Left lung (tissue), 4 donors: ENCODE measurements at regions not wholly inside any gene's neighbourhood (a gene's known extent, or its start where the extent isn't known, plus 50 kb on each side); places are given as distances from the start of the nearest gene placed in this dataset.

ENCODE experiments used
- ATAC-seq: fragments of 200-7000 bp; cut with Tn5 transposase; one replicate; pipeline ENCODE4 v1.9.1; 2020; ENCODE audit warnings: moderate library complexity
- DNase-seq, 4 donors: peaks; one replicate each; pipeline ENCODE4 v3.0.0-alpha.2; 2013 to 2020
- H3K27ac ChIP-seq, 2 donors: fragments of 200-600 bp; sonication (generic) in 1 of 2; one replicate each; pipeline versions ENCODE4 v1.5.0 to v1.8.0; 2020 to 2021
- H3K27me3 ChIP-seq, 2 donors: fragments of 200-600 bp; sonication (generic) in 1 of 2; one replicate each; pipeline versions ENCODE4 v1.5.0 to v1.8.0; 2020 to 2021
- H3K36me3 ChIP-seq, 2 donors: fragments of 200-600 bp; sonication (generic) in 1 of 2; one replicate each; pipeline versions ENCODE4 v1.5.0 to v1.8.0; 2020 to 2021
- H3K4me1 ChIP-seq, 2 donors: fragments of 200-600 bp; one replicate each; pipeline ENCODE4 v1.8.0; 2021
- H3K4me3 ChIP-seq, 2 donors: fragments of 200-600 bp; sonication (generic) in 1 of 2; one replicate each; pipeline versions ENCODE4 v1.5.0 to v1.8.0; 2020 to 2021; ENCODE audit warnings: mild to moderate bottlenecking in 1 of 2
- H3K9me3 ChIP-seq, 2 donors: fragments of 200-600 bp; sonication (generic) in 1 of 2; one replicate each; pipeline versions ENCODE4 v1.5.0 to v1.8.0; 2020 to 2021
- intact Hi-C, 2 donors: fragments of 100-400 bp; cut with DNase I; formaldehyde crosslinking; loops; one replicate each; pipeline versions ENCODE4 v1.11.2 to v1.14.2; 2022
- TF ChIP-seq, protein P1 (sequence below), 2 donors: fragments of 200-600 bp; sonication (generic) in 1 of 2; IDR thresholded peaks; one replicate each; pipeline versions ENCODE4 v1.5.0 to v1.8.0; 2021; ENCODE audit warnings: antibody characterized with exemption in 2 of 2
- donor health status: DM: no; HTN: yes; CAD: no.
- donor health status: DM: no; HTN: no; CAD: no.

DNA sequence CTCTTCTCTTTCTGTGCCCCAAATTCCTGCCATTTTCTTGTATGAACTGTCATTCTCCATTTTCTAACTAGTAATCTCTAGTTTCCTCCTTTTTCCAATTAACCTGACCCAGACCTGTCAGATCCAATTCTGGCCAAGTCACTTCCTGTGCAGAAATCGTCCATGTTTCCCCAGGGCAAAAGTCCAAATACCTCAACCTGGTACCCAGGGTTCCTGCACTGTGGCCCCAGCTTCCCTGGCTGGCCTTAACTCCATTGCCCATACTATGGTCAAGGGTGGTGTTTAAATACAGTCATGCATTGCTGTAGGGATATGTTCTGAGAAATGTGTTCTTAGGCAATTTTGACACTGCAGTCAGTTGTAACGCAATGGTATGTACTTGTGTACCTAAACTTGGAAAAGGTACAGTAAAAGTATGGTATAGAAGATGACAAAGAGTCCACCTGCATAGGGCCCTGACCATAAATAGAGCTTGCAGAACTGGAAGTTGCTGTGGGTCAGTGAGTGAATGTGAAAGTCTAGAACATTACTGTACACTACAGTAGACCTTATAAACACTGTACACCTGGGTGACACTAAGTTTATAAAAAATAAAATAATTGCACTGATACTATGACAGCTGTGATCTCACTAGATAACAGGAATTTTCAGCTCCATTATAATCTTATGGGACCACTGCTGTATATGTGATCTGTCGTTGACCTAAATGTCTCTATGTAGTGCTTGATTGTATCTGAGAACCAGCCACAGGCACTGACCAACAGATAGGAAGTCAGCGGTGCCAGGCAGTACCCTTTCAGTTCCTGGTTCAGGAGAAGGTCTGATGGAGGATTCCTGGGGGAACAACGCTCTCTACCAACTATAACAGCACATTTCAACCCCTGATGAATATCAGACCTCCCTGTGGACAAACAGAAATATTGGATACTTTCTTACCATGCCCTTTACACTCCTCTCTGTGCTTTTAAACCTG lies 336.1 kb upstream of the PROK2 start:
- H3K4me1 ChIP-seq = no peaks in the 10 kb centered on the region
- TF ChIP-seq, protein P1, sequence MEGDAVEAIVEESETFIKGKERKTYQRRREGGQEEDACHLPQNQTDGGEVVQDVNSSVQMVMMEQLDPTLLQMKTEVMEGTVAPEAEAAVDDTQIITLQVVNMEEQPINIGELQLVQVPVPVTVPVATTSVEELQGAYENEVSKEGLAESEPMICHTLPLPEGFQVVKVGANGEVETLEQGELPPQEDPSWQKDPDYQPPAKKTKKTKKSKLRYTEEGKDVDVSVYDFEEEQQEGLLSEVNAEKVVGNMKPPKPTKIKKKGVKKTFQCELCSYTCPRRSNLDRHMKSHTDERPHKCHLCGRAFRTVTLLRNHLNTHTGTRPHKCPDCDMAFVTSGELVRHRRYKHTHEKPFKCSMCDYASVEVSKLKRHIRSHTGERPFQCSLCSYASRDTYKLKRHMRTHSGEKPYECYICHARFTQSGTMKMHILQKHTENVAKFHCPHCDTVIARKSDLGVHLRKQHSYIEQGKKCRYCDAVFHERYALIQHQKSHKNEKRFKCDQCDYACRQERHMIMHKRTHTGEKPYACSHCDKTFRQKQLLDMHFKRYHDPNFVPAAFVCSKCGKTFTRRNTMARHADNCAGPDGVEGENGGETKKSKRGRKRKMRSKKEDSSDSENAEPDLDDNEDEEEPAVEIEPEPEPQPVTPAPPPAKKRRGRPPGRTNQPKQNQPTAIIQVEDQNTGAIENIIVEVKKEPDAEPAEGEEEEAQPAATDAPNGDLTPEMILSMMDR (IDR thresholded peaks at IDR 0.05) = no peak
- intact Hi-C loops = no loop called here
- no peaks in the 10 kb centered on the region for H3K36me3 ChIP-seq
- H3K9me3 ChIP-seq = no peaks in the 10 kb centered on the region
- DNase-seq = no peak
- no peak overlapping the region for H3K4me3 ChIP-seq
- ATAC-seq = peak; percentile 17
- no peak overlapping the region for H3K27ac ChIP-seq
- H3K27me3 ChIP-seq = no peaks in the 10 kb centered on the region

GRCh38 chr3:72120039-72120438 lies 335.1 kb upstream of the PROK2 start:
- intact Hi-C loops = no loop called here

DNA sequence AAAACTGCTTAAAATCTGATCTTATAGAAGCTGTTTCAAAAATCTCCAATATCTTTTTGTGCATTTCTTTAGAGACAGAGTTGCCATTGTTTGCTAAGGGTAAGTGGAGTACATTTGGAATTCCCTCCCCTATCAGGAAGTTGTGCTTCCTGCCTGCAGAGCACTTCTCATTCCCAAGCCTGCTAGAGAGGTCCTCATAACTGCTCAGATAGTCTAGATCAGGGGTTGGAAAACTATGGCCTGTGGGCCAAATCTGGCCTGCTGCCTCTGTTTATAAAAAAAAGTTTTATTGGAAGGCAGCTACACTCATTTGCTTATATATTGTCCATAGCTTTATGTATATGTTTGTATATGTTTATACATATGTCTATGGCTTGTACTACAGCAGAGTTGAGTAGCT lies 333.7 kb upstream of the PROK2 start:
- Histone ChIP-seq H3K9me3 (no peaks in the 10 kb centered on the region), H3K4me3 (no peak overlapping the region), H3K4me1 (no peaks in the 10 kb centered on the region), H3K27ac (no peak overlapping the region), H3K36me3 (no peaks in the 10 kb centered on the region), H3K27me3 (no peaks in the 10 kb centered on the region)
- ATAC-seq (peak; percentile 63), DNase-seq (no peak)
- TF ChIP-seq, protein P1 (IDR thresholded peaks at IDR 0.05) = no peak
- intact Hi-C loops = no loop called here

More at GRCh38 chr3:72120039-72120438, 335.1 kb upstream of the PROK2 start:
- TF ChIP-seq, protein P1 (IDR thresholded peaks at IDR 0.05) = no peak
- ATAC-seq (no peak), DNase-seq (no peak)
- Histone ChIP-seq H3K36me3 (no peaks in the 10 kb centered on the region), H3K4me3 (no peak overlapping the region), H3K4me1 (no peaks in the 10 kb centered on the region), H3K27ac (no peak overlapping the region), H3K27me3 (no peaks in the 10 kb centered on the region), H3K9me3 (no peaks in the 10 kb centered on the region)

DNA sequence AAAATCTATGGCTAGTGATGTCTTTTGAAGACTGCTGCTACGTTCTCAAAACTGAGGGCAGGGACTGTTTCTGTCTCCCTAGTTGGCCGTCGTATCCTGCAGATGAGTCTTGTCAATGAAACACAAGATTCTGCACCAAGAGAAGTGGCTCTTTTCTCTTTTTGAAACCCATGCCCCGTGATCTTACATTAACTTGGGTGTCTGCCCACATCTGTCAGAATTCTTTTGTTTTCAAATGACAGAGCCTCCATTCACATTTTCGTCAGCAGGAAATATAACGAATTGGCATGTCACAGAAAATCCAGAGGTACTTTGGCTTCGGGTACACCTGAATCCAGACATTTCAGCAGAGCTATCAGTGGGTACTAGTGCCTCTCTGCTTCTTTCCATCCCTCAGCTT lies 331.3 kb upstream of the PROK2 start:
- ATAC-seq (no peak), DNase-seq (no peak)
- Histone ChIP-seq H3K4me1 (no peaks in the 10 kb centered on the region), H3K36me3 (no peaks in the 10 kb centered on the region), H3K27me3 (no peaks in the 10 kb centered on the region), H3K4me3 (no peak overlapping the region), H3K9me3 (no peaks in the 10 kb centered on the region), H3K27ac (no peak overlapping the region)
- TF ChIP-seq, protein P1 (IDR thresholded peaks at IDR 0.05) = no peak
- intact Hi-C loops = no loop called here

DNA sequence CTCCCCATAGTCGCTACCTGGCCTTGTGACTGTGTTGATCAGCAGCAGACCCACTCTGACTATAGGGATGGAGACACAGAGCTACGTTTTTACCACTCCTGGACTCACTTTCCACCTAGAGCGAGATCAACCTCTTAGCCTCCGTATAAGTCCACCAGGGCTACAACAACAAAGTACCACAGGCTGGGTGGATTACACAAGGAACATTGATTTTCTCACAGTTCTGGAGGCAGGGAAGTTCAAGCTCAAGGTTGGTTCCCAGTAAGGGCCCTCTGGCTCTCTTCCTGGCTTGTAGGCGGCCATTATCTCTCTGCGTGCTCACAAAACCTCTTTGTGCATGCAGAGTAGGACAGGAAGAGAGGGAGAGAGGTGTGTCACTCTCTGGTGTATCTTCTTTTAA lies 330.4 kb upstream of the PROK2 start:
- no peak for DNase-seq
- no peak overlapping the region for H3K27ac ChIP-seq
- H3K27me3 ChIP-seq = no peaks in the 10 kb centered on the region
- H3K36me3 ChIP-seq = no peaks in the 10 kb centered on the region
- TF ChIP-seq, protein P1 (IDR thresholded peaks at IDR 0.05) = no peak
- H3K9me3 ChIP-seq = no peaks in the 10 kb centered on the region
- no peak overlapping the region for H3K4me3 ChIP-seq
- no peaks in the 10 kb centered on the region for H3K4me1 ChIP-seq
- ATAC-seq = no peak
- intact Hi-C loops = no loop called here
